ENCODE measurements at regions not wholly inside any gene's neighbourhood (a gene's known extent, or its start where the extent isn't known, plus 50 kb on each side); places are given as distances from the start of the nearest gene placed in this dataset.

DNA sequence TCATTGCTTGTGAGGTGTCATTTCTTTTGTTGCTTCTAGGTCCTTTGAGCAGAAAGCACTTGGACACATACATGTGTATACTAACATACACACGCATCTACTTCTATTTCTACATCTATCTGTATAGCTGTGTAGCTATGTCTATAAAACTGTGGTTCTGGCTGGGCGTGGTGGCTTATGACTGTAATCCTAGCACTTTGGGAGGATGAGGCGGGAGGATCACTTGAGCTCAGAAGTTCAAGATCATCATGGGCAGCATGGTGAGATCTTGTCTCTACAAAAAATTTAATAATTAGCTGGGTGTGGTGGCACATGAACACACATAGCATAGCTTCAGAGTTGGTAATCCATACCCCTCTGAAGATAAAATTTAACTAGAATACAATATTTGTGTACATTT, 65.0 kb upstream of the MAGI1 start:
- Mint-ChIP-seq H3K27me3 (no peaks in the 10 kb centered on the region), H3K4me1 (ENCODE audit: low read depth) (no peaks in the 10 kb centered on the region), H3K27ac (no peak overlapping the region), H3K4me3 (no peak overlapping the region), H3K36me3 (ENCODE audit: low read depth) (no peaks in the 10 kb centered on the region), H3K9me3 (no peaks in the 10 kb centered on the region)
- DNase-seq = no peak

DNA sequence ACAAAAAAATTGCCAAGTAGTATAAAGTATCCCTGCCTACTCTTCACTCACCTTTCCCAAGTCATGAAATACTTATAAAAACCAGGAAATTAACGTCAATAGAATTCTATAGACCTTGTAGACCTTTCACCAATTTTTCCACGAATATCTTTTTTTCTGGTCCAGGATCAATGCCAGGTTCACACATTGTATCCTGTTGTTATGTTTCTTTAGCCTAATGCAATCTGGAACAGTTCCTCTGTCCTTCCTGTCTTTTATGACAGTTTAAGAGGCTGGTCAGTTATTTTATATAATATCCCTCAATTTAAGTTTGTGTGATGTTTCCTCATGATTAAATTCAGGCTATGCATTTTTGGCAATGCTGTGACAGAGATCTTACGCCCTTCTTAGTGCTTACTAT, 63.2 kb upstream of the MAGI1 start:
- Mint-ChIP-seq H3K27me3 (no peaks in the 10 kb centered on the region), H3K4me1 (ENCODE audit: low read depth) (no peaks in the 10 kb centered on the region), H3K4me3 (no peak overlapping the region), H3K27ac (no peak overlapping the region), H3K36me3 (ENCODE audit: low read depth) (no peaks in the 10 kb centered on the region), H3K9me3 (no peaks in the 10 kb centered on the region)
- DNase-seq = no peak

- H3K4me1 Mint-ChIP-seq (ENCODE audit: low read depth) = no peaks in the 10 kb centered on the region
- no peaks in the 10 kb centered on the region for H3K27me3 Mint-ChIP-seq
- no peaks in the 10 kb centered on the region for H3K9me3 Mint-ChIP-seq
- DNase-seq = no peak
- H3K36me3 Mint-ChIP-seq (ENCODE audit: low read depth) = no peaks in the 10 kb centered on the region
- H3K4me3 Mint-ChIP-seq = no peak overlapping the region
- H3K27ac Mint-ChIP-seq = no peak overlapping the region
These were observed 60.9 kb upstream of the MAGI1 start for GRCh38 chr3:66099541-66100065.

- no peaks in the 10 kb centered on the region for H3K36me3 Mint-ChIP-seq (ENCODE audit: low read depth)
- no peak overlapping the region for H3K4me3 Mint-ChIP-seq
- no peak overlapping the region for H3K27ac Mint-ChIP-seq
- no peak for DNase-seq
- H3K27me3 Mint-ChIP-seq = no peaks in the 10 kb centered on the region
- no peaks in the 10 kb centered on the region for H3K9me3 Mint-ChIP-seq
- no peaks in the 10 kb centered on the region for H3K4me1 Mint-ChIP-seq (ENCODE audit: low read depth)
These were observed 59.7 kb upstream of the MAGI1 start for GRCh38 chr3:66098436-66098835.

DNA sequence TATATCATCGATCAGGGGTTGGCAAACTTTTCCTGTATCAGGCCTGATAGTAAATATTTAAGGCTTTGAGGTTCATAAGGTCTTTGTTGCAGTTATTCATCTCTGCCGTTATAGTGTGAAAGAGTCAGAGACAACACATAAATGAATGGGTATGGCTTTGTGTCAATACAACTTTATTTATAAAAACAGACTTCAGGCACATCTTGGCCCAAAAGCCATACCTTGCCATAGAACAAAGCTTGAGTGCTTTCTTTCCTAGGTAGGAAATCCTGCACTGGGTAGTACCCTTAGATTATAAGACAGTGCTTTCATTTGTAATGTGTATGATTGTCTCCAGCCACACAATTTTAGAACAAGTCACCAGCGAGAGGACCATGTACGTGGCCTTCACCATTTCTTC, 58.9 kb upstream of the MAGI1 start:
- no peak overlapping the region for H3K27ac Mint-ChIP-seq
- H3K36me3 Mint-ChIP-seq (ENCODE audit: low read depth) = no peaks in the 10 kb centered on the region
- no peaks in the 10 kb centered on the region for H3K4me1 Mint-ChIP-seq (ENCODE audit: low read depth)
- no peaks in the 10 kb centered on the region for H3K9me3 Mint-ChIP-seq
- peaks cover under 1% of the 10 kb centered on the region for H3K27me3 Mint-ChIP-seq
- H3K4me3 Mint-ChIP-seq = no peak overlapping the region
- DNase-seq = no peak

- no peak for DNase-seq
- H3K9me3 Mint-ChIP-seq = no peaks in the 10 kb centered on the region
- peaks cover 2% of the 10 kb centered on the region for H3K27me3 Mint-ChIP-seq
These were observed 56.7 kb upstream of the MAGI1 start for GRCh38 chr3:66095295-66096001.

DNA sequence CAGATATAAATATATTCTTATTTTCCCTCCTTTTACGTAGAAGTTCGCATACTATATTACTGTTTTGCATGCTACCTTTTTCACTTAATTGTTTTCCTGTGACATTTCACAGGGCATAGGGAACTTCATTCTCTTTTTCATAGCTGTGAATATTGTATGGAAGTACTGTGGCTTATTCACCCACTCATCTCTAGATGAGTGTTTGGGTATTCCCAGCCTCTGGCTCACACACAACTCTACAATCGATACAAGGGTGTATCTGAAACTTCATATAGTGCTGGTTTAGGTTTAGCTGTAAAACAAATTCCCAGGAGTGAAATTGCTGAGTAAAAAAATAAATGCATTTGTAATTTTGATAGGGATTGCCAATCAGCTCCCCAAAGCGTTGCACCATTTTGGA, 55.3 kb upstream of the MAGI1 start:
- H3K4me1 Mint-ChIP-seq (ENCODE audit: low read depth) = no peaks in the 10 kb centered on the region
- no peak for DNase-seq
- H3K27me3 Mint-ChIP-seq = peaks cover 2% of the 10 kb centered on the region
- no peak overlapping the region for H3K27ac Mint-ChIP-seq
- H3K36me3 Mint-ChIP-seq (ENCODE audit: low read depth) = no peaks in the 10 kb centered on the region
- no peak overlapping the region for H3K4me3 Mint-ChIP-seq
- no peaks in the 10 kb centered on the region for H3K9me3 Mint-ChIP-seq

More at GRCh38 chr3:66095295-66096001, 56.7 kb upstream of the MAGI1 start:
- no peaks in the 10 kb centered on the region for H3K4me1 Mint-ChIP-seq (ENCODE audit: low read depth)
- no peaks in the 10 kb centered on the region for H3K36me3 Mint-ChIP-seq (ENCODE audit: low read depth)
- H3K27ac Mint-ChIP-seq = no peak overlapping the region
- no peak overlapping the region for H3K4me3 Mint-ChIP-seq

GRCh38 chr3:66092175-66092995, 53.7 kb upstream of the MAGI1 start:
- H3K36me3 Mint-ChIP-seq (ENCODE audit: low read depth) = no peaks in the 10 kb centered on the region
- no peaks in the 10 kb centered on the region for H3K9me3 Mint-ChIP-seq
- no peak for DNase-seq
- H3K27me3 Mint-ChIP-seq = peaks cover 2% of the 10 kb centered on the region
- no peaks in the 10 kb centered on the region for H3K4me1 Mint-ChIP-seq (ENCODE audit: low read depth)
- no peak overlapping the region for H3K4me3 Mint-ChIP-seq
- H3K27ac Mint-ChIP-seq = no peak overlapping the region

All from activated T-cell treated with anti-CD3 and anti-CD28 coated beads, Interleukin-2, amount 50 U/mL, for 24 hours (primary cell).